Fibroblast of lung (primary cell): ENCODE measurements at regions not wholly inside any gene's neighbourhood (a gene's known extent, or its start where the extent isn't known, plus 50 kb on each side); places are given as distances from the start of the nearest gene placed in this dataset.

ENCODE experiments used
- EZH2 ChIP-seq: IDR thresholded peaks from 2 replicates; pipeline ENCODE4 v1.5.1; 2012; ENCODE audit warnings: low read length, control low read depth, mild to moderate bottlenecking; ENCODE audit errors: missing control alignments
- TF ChIP-seq, protein P1 (sequence below), 2 donors: IDR thresholded peaks in 1 of 2; conservative IDR thresholded peaks in 1 of 2; 1 replicate in 1 of 2; 2 replicates in 1 of 2; pipeline ENCODE4 v1.5.1; 2011 to 2012; ENCODE audit warnings: low read length in 2 of 2, control low read depth in 1 of 2, inconsistent platforms in 1 of 2, low read depth in 1 of 2, mild to moderate bottlenecking in 1 of 2

DNA sequence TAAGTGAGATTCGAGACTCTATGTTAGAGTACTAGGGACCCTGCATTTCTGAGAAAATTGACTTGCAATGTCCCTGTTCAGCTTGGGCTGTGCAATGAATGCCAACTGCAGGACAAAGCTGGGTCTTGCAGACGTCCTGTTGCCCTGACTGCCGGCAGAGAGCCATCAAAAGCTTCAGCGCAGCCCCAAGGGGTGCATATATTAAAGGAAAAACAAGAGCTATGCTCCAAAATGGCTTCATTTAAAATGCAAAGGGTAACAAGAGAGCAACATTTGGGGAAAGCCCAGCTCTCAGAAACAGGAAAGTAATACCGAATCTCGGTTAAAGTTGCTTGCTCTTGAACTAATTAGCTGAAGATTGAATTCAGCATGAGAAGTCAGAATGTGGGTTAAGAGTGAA, 110.9 kb upstream of the PNPT1 start:
- TF ChIP-seq, protein P1, sequence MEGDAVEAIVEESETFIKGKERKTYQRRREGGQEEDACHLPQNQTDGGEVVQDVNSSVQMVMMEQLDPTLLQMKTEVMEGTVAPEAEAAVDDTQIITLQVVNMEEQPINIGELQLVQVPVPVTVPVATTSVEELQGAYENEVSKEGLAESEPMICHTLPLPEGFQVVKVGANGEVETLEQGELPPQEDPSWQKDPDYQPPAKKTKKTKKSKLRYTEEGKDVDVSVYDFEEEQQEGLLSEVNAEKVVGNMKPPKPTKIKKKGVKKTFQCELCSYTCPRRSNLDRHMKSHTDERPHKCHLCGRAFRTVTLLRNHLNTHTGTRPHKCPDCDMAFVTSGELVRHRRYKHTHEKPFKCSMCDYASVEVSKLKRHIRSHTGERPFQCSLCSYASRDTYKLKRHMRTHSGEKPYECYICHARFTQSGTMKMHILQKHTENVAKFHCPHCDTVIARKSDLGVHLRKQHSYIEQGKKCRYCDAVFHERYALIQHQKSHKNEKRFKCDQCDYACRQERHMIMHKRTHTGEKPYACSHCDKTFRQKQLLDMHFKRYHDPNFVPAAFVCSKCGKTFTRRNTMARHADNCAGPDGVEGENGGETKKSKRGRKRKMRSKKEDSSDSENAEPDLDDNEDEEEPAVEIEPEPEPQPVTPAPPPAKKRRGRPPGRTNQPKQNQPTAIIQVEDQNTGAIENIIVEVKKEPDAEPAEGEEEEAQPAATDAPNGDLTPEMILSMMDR (conservative IDR thresholded peaks at IDR 0.05 in 1 of 2, IDR thresholded peaks at IDR 0.05 in 1 of 2; ENCODE audit: low read depth in 1 of 2, low read length in 2 of 2) = no peak
- TF ChIP-seq EZH2 = no peak
